HPDE6-E6E7 (cell line): ENCODE measurements at regions not wholly inside any gene's neighbourhood (a gene's known extent, or its start where the extent isn't known, plus 50 kb on each side); places are given as distances from the start of the nearest gene placed in this dataset.
"Not testable (repeated sequence)": the region's sequence is repeated elsewhere in the genome, so short reads cannot be mapped to it uniquely, and the experiment has no call there.

Experiments used
- DNase-seq: peaks from one replicate; pipeline ENCODE4 v3.0.0; 2011; ENCODE audit warnings: missing footprints; ENCODE audit errors: extremely low spot score

- no peak for DNase-seq
Observed at GRCh38 chr12:63410197-63410596, 258.1 kb downstream of the DPY19L2 start.

GRCh38 chr12:63406781-63407180 lies 255.8 kb upstream of the AVPR1A start:
- no peak for DNase-seq

- DNase-seq: no peak
Observed at GRCh38 chr12:63404611-63405010, 253.6 kb upstream of the AVPR1A start.

- DNase-seq: no peak
Observed at GRCh38 chr12:63403256-63403655, 252.3 kb upstream of the AVPR1A start.

GRCh38 chr12:63400718-63401117 lies 249.7 kb upstream of the AVPR1A start:
- peak; percentile 13 for DNase-seq

GRCh38 chr12:63400318-63400717 lies 249.3 kb upstream of the AVPR1A start:
- no peak for DNase-seq

GRCh38 chr12:63397807-63398206 lies 246.8 kb upstream of the AVPR1A start:
- no peak for DNase-seq

- DNase-seq: no peak
Observed at GRCh38 chr12:63396135-63396534, 245.1 kb upstream of the AVPR1A start.

GRCh38 chr12:63394983-63395382 lies 244.0 kb upstream of the AVPR1A start:
- DNase-seq: no peak

GRCh38 chr12:63394349-63394748 lies 243.3 kb upstream of the AVPR1A start:
- DNase-seq: no peak

- DNase-seq: no peak
Observed at GRCh38 chr12:63389211-63389610, 238.2 kb upstream of the AVPR1A start.

GRCh38 chr12:63387771-63388170 lies 236.8 kb upstream of the AVPR1A start:
- DNase-seq: no peak

GRCh38 chr12:63382930-63383329 lies 231.9 kb upstream of the AVPR1A start:
- no peak for DNase-seq

GRCh38 chr12:63362791-63363190 lies 211.8 kb upstream of the AVPR1A start:
- no peak for DNase-seq

- DNase-seq: no peak
Observed at GRCh38 chr12:63362166-63362565, 211.2 kb upstream of the AVPR1A start.

- DNase-seq: no peak
Observed at GRCh38 chr12:63354969-63355368, 204.0 kb upstream of the AVPR1A start.

- DNase-seq: peak; percentile 21
Observed at GRCh38 chr12:63353559-63353958, 202.6 kb upstream of the AVPR1A start.

GRCh38 chr12:63351370-63351769 lies 200.4 kb upstream of the AVPR1A start:
- DNase-seq: no peak

- DNase-seq: no peak
Observed at GRCh38 chr12:63348556-63348955, 197.6 kb upstream of the AVPR1A start.

- DNase-seq: not testable (repeated sequence)
Observed at GRCh38 chr12:63337158-63337557, 186.2 kb upstream of the AVPR1A start.

GRCh38 chr12:63326260-63326659 lies 175.3 kb upstream of the AVPR1A start:
- no peak for DNase-seq

GRCh38 chr12:63325757-63326156 lies 174.8 kb upstream of the AVPR1A start:
- DNase-seq: no peak

GRCh38 chr12:63323942-63324341 lies 172.9 kb upstream of the AVPR1A start:
- DNase-seq: no peak

GRCh38 chr12:63321373-63321772 lies 170.4 kb upstream of the AVPR1A start:
- DNase-seq: no peak
